Muscle of back (tissue), 3 donors: ENCODE measurements at regions not wholly inside any gene's neighbourhood (a gene's known extent, or its start where the extent isn't known, plus 50 kb on each side); places are given as distances from the start of the nearest gene placed in this dataset.

Experiments used
- DNase-seq, 3 donors: peaks; one replicate each; pipeline versions ENCODE4 v3.0.0 to v3.0.0-alpha.2; 2013

DNA sequence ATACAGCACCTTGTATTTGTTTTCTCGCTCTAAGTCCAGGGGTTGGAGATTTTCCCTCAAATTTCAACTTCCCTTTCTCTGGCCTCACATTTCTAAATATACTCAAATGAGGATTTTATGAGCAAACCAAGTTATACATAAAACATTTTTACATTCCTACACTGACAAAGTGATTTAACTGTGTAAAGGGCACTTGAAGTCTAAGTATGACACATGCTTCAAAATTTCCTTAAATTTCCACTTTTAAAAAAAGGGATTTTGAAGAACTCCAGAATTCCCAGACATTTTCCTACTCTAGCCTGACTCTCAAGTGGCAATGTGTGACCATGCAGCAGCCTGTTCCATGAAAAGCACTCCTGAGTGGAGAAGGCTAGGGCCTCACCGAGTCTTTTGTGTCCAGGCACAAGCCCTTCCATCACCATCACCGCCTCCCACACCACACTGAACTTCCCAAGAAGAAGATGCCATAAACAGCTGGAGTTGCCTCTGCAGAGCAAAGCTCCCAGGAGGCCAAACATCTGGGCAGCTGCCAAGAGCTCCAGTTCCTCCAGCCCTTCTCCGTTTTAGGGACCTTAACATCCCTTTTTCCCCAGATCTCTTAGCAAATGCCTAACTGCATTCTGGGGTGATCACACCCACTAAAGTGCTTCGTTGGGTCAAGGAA lies 68.9 kb downstream of the NCR2 start:
- DNase-seq = peak in 1 of 3 donors; percentile 55

DNA sequence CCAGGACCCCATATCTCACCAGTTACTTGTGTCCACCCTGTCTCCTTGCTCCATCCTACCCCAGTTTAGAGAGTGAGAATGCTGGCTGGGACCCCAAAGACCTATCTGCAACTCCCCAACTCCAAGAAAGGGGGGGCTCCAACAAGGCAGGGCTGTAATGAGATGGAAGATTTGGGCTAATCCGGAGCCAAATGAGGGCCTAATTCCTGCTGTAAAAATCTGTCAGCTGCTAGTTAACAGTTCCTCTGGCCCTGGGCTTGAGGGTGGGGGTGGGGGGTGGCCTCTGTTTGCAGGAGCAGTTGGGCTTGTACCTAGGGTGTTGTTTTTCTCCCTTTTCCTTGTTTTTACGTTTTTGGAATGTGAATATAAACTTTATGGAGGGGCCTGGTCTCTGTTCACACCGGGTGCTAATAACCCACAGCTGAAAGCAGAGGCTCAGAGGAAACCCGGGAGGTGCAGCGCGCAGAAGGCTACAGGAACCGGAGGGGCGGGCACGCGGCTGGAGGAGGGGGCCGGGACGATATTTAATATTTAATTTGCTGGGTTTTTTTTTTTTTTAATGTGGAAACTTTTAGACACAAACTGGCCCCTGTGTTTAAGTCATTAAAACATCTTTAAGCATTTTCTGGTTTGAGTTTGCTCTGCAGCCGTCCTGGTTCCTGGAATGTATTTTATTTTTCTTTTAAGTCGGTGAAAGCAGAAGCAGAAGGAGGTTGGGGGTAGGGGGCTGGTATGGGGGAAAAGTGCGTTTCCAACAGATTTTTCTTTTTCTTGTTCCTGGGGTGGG lies 70.7 kb downstream of the NCR2 start:
- peak in 1 of 3 donors; percentile 61 for DNase-seq

DNA sequence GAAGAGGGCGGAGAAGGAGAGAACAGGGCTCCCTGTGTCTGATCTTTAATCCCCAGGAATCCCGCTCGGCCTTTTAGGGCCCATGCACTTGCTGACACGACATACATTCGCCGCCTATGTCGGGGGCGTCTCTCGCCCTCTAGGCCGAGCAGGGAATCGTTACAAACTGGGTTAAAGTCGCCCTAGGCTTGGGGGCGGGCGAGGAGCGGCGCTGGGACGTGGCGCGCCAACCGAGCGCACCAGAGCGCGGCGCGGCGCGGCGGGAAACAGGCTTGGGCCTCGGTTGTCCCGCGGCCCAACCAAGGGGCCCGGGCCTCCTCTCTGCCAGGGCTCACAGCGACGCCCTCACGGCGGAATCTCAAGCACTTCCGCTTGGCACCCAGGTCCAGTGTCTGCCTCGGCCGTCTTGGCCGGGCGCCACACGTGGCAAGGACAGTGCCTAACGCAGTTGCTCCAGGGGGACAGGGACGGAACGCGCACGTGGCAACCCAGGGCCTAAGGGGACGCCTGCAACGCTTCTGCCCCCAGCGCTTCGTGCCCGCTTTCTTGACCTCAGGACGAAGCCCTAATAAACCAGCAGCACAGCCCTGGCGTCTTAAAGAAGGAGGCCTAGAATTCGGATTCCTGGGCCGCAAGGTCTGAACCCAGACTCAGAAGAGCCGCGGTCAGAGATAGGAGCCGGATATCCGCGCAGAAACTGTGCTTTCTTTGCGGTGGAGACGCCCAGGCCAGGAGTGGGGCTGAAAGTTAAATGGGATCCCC lies 71.5 kb downstream of the NCR2 start:
- DNase-seq = peak in 2 of 3 donors; percentile 63 to 72

DNA sequence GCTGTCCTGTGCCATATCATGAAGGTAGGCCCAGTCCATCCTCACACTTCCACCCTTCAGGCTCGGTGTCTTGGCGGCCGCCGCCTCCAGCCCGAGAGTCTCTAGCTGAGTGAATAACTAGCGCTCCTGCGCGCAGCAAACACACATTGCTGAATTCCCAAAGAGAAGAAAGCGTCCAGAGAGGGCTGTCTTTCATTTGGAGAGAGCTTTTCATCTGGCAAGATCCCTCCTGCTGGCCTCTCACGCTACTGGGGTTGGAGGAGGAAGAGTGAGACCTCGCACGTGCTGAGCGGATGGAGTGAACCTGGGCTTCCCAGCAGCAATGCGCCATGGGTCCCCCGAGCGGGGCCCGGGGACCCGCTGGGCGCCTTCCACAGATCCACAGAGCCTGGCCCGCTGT lies 73.2 kb downstream of the NCR2 start:
- peak in 1 of 3 donors; percentile 61 for DNase-seq

DNA sequence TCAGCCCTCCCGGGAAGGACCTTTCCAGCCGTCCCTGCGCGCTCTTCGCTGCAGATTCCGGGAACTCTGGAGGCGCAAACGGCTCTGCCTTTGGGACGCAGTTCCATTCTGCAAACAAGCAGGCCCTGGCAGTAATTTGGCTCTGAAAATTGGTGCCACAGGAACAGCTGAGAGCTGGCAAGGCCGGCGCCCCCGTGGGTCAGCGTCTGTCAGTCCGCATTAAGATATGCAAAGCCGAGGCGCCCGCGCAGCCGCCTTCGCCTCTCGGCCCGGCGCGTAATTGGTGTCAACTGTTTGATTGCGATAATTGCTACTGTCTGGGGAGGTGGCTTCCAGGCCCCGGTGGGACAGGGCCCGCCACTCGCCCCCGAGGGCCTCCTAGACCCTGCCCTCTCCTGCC lies 73.6 kb downstream of the NCR2 start:
- DNase-seq = no peak

DNA sequence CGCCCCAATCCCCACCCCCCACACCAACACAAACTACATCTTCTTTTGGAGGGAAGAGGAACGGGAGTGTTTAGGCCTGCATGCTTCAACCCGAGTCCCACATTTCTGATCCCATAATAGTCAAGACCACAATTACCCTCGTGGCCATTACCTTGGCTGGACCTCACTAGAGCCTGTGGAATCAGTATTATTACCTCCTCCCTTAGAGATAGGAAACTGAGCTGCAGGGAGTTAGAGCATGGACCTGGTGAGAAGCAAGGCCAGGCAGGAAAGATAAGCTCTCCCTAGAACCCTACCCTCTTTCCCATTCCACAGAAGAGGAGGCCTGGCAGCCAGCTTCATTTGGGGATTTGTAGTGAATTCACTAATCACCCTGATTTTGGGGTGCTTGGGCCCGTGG lies 74.1 kb downstream of the NCR2 start:
- no peak for DNase-seq

DNA sequence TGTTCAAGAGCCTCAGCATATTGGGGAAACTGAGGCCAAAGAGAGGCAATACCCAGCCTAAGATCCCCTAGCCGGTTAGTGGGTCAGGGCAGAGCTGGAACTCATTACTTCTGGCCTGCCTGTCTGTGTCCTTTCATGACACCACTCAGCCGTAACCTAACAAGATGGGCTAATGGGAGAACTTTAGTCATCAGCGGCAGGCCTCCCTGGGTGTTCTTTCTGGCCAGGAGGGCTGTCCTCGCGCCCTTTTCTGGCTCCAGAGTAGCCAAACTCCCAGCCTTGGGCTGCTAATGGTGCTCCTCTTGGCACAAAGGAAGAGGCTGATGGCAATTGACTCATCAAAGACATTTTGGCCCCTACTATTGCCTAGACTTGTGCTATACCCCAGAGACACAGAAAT lies 76.6 kb downstream of the NCR2 start:
- no peak for DNase-seq

DNA sequence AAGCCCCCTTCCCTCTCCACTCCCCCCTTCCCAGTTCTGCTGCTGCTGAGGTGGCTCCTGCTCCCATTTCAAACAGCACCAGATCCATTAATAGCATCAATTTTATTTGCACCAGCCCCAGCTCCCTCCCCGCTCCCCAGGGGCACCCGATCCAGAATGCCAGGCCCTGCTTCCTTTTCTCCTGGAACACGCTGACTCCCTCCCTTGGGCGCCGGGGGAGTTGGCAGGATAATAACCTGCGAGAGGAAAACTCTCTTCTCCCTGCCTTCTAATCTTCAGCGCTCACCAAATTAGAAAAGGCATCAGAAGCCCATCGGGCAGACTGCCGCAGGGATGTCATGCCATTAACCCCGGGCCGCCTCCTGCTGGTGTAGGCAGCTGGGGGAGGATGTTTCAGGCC lies 77.8 kb downstream of the NCR2 start:
- no peak for DNase-seq

DNA sequence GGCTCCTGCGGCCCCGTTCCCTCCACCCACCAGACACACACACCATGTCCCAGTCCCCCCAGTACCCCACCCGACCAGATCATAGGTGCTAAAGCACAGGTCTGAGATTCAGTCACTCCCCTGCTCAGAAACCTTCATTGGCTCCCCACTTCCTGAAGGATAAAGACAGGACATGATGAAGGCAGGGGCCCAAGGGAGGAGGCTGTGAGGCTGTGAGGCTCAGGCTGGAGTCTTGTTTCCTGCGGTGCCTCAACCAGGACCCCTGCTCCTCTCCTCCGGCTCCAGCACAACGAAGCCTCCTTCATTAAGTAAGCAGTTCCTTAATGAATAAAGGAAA lies 81.1 kb downstream of the NCR2 start:
- no peak for DNase-seq

DNA sequence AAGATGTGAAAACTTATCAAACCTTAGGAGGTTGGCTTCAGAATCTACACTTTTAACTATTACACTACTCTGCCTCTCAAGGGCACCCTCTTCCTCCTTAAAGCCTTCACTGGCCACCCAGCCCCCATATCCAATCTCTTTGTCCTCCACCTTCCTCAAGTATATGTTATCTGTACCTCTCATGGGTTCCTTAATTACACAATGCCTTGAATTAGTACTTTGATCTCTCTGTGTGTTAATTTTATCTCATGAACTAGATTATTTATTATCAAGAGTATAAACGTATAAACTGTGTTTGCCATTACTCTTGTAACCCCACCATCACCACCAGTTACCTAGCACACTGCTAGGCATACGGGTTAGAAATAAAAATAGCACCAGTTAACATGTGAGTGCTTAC lies 83.3 kb downstream of the NCR2 start:
- DNase-seq = no peak

DNA sequence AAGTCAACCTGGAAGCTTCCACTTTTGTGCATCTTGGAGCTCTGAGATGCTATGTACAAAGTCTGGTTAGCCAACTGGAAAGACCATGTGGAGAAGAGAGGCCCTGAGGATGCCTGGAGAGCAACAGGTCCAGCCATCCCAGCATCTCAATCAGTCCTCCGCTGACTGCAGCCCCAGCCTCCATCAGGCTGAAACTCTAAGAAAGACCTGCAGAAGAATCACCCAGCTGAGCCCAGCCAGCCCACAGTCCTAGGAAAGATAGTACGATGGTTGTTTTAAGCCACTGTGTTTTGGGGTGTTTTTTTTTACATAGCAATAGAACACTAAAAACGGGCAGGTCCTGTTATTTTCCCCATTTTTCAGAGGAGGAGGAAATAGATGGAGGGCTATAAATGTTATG lies 84.0 kb downstream of the NCR2 start:
- no peak for DNase-seq

DNA sequence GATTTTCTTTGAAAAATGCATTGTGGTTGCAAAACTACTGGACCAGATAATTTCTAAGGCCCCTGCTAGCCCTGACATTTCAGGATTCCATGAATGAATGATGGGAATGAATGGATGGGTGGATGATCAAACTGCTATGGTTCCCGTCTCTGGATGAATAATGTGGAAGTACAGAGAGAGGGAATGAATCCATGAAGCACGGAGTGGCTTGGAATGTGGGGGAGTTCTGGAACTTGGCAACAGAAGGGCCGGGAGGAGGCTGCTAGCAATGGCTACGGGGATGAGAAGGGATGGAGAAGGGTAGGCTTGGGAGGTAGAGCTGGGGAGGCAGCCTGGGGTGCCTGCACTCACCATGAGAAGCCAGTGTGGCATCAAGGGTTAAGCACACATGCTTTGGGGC lies 84.8 kb downstream of the NCR2 start:
- no peak for DNase-seq

DNA sequence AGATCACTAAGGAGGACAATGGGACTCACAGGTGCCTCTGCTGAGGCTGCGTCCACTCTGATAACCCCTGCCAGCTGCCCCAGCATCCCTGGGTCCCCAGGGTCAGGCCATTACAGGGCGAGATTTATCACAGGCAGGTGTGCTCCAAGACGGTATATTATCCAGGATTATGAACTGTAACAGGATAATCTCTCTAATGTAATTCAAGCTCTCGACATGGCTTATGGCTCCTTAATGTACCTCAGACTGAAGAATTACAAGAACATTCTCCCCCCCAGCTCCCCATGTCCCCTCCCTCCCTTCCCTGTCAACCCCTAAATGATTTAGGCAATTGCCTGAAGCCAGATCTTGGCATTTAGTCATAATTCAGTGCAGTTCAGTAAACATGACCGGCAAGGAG lies 86.8 kb downstream of the NCR2 start:
- DNase-seq = no peak

DNA sequence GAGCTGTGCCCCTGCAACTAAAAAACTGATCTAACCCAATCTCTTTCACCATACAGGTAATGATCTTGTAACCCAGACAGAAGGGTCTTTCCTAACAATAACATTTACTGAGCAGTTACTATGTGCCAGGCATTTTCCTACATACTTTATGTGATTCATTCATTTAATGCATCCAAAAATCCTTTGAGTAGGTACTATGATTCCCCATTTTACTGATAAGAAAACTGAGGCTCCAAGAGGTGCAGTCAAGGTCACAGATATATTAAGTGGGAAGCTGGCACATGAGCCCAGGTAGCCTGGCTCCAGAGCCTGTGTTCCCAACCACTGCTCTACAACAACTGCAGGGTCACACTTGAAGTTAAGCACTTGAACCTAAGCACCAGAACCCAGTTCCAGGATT lies 87.6 kb downstream of the NCR2 start:
- DNase-seq = no peak

DNA sequence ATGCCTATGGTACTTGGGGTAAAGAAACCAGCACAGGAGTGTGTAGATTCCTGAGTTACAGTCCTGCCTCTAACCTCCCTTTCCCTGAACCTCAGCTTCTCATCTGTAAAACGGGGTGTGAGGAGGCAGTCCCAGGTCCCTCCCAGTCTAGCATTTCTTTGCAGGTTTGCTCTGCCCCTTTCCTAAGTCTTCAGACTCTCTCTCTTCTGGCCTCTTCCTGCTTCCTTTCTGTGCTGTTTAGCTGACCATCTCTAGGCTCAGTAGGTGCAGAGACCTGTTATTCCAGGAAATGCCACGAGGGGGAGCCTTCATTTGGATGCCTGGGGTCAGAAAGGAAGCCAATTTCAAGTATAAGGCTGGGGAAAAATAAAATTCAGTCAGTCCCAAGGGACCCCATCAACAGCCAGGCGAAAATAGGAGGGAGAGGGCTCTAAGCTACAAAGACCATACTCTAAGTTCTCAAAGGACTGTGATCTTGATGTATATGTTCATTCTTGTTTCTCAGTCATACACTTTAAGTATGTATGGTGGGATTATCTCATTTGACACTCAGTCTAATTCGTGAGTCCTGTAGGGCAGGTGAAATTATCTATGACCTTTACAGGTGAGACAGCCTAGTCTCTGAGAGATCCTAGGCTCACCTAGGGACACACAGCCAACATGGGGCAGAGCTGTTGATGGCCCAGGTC lies 89.1 kb downstream of the NCR2 start:
- DNase-seq = peak; percentile 67 to 89 (median 82)

DNA sequence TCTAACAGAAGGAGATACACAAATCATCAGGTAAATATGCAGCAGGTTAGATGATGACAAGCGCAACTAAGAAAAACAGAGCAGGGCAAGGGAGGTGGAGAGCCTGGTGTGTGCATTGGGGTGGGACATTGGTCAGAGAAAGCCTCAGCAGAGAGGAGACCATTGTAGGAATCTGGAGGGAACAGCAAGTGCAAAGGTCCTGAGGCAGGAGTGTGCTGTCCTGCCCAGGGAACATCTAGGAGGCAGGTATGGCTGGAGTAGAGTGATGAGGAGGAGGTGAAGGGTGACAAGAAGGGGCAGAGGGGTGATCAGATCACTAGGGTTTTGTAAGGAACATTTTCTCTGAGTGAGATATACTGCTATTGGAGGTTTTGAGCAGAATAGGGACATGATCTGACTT lies 90.1 kb downstream of the NCR2 start:
- DNase-seq = no peak

DNA sequence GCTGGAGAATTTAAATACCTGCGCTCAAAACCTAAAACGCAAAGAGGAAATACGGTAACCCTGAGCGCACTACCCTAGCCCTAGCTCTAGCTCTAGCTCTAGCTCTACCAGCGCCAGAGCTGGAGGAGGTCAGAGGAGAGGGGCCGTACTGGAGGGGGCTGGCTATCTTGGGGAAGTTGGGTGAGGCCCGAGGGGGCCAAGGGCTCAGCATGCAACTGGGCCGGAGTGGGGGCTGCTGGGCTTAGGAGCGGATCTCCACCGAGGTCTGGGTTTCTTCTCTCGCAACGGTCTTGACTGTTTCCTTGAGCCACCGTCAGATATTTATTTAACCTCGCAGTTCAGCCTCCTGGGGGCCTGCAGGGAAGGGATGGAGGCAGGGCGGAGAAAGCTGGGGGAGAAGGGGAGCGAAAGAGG lies 91.0 kb downstream of the NCR2 start:
- peak in 1 of 3 donors; percentile 58 for DNase-seq

DNA sequence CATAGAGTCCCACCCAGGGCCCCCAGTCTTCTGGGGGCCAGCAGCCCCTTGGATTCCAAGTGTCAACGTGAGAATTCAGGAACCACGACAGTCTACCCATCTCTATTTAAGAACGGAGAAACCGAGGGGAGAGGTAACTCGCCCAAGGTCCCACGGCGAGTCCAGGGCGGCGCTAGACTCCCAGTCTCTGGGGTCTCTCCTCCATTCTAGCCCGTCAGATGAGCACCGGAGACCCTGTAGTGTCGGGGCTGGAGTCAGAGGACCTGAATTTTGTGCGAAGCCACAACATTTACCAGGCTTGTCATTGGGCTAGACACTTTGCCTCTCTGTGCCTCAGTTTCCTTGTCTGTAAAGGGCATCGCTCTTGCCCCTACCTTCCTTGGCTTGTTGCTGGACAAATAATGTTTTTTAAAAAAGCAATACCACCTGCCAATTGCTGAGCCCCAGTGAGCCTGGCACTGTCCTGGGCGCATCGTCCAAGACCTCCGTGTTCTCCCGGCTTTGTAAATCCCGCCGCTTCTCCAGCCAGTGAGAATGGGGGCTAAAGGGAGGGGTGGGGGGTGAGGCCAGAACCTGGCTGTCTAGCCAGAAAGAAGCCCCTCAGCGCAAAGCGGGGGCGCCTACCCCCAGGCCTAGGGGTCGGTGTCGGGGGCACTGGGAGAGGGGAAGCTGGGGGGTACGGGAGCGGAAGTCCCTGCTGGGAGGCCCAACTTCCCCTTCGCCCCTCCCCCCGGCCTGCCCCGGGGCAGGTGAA lies 91.7 kb downstream of the NCR2 start:
- DNase-seq = no peak

DNA sequence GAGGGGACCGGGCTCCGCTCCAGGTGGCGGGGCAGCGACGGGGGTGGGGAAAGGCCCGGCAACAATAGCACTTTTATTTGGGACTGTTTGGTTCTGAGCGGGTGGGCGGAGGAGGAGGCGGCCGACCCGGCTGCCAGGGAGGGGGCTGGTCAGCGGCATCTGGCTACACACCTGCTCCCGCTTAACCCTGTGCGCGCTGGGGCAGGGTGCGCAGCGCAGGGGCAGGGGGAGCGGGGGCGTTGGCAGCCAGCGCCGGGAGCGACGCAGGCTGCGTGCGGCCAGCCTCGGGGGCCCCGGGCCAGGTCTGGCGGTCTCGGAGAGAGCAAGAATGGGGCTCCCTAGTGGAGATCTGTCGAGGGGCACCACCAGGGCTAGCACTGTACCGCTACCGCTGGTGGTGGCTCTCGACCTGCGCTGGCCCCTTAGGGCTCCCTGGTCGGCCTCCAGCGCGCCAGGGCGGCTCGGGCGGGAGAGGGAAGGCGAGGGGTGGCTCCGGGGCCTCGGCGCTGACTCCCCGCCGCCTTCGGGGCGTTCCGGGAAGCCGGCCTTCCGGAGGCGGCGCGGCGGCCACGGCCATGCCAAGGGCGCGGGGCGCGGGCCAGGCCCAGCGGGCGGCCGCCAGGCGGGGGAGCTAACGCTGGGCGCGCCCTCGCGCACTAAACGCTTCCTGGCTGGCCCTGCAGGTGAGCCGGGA lies 92.4 kb downstream of the NCR2 start:
- DNase-seq = peak in 1 of 3 donors; percentile 78

DNA sequence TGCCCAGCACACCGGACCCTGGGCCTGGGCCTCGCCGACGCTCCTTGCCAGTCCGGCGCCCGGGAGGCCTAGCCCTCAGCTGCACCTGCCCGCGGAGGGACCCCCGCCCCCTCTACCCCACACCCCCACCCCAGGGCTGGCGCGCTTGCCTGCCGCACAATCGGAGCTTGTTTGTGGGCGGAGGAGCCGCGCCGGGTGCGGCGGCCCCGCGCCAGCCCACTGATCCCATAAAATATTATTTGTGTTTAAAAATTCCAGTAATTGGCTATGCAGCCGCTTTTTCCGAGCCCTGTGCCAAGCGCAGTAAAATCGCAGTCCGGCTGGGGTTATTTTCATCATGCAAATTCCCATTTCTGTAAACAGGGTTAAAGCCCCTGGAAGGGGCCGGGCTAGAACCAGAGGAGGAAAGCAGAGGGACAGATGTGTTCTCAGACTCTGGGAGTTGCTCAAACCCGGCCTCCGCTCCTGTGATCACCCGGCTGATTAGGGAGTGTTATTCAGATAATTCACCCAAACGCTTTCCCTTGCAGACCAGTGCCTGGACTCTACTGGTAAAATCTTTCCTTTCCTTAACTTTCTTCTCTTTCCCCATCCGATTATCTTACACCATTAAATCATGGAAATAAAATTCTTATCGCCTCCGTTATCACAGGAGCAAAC lies 93.1 kb downstream of the NCR2 start:
- peak in 2 of 3 donors; percentile 76 to 88 for DNase-seq
